Tibial nerve (tissue), 4 donors: ENCODE measurements at regions not wholly inside any gene's neighbourhood (a gene's known extent, or its start where the extent isn't known, plus 50 kb on each side); places are given as distances from the start of the nearest gene placed in this dataset.

Experiments
- CTCF ChIP-seq, 5 experiments: fragments of 200-600 bp in 3 of 5; fragments of 450-650 bp in 2 of 5; sonication (generic) in 3 of 5; IDR thresholded peaks; one replicate each; pipeline ENCODE4 v1.5.1; 2016 to 2019; ENCODE audit warnings: antibody characterized with exemption in 5 of 5, mild to moderate bottlenecking in 3 of 5, moderate library complexity in 2 of 5
- EP300 ChIP-seq, 2 donors: sonication (generic); formaldehyde crosslinking; IDR thresholded peaks; one replicate each; pipeline ENCODE4 v1.6.1; 2017; ENCODE audit warnings: antibody characterized with exemption in 2 of 2, mild to moderate bottlenecking in 1 of 2

- TF ChIP-seq EP300 (IDR thresholded peaks at IDR 0.05) = no peak
- TF ChIP-seq CTCF (IDR thresholded peaks at IDR 0.05) = no peak
Measured at GRCh38 chr5:166338801-166339200, 1952.6 kb upstream of the WWC1 start.
